ENCODE measurements at regions not wholly inside any gene's neighbourhood (a gene's known extent, or its start where the extent isn't known, plus 50 kb on each side); places are given as distances from the start of the nearest gene placed in this dataset.

DNA sequence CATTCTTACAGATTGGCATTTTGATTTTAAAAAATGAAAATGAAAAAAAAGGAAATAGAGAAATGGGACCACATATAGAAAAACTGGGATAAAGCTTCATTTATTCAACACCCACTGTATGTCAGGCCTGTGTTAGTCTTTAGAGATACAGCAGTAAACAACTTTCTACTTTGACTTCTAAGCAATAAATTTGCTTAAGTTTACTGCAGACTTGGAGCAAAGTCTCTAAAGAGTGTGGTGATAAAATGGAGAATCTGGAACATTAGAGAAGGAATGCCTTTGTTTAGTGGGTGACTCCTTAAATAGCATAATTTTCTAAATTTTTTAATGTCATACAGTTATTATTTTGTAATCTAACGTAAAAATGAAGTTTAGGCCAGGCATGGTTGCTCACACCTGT, 80.7 kb upstream of the CNKSR3 start:
- TF ChIP-seq, protein P1, sequence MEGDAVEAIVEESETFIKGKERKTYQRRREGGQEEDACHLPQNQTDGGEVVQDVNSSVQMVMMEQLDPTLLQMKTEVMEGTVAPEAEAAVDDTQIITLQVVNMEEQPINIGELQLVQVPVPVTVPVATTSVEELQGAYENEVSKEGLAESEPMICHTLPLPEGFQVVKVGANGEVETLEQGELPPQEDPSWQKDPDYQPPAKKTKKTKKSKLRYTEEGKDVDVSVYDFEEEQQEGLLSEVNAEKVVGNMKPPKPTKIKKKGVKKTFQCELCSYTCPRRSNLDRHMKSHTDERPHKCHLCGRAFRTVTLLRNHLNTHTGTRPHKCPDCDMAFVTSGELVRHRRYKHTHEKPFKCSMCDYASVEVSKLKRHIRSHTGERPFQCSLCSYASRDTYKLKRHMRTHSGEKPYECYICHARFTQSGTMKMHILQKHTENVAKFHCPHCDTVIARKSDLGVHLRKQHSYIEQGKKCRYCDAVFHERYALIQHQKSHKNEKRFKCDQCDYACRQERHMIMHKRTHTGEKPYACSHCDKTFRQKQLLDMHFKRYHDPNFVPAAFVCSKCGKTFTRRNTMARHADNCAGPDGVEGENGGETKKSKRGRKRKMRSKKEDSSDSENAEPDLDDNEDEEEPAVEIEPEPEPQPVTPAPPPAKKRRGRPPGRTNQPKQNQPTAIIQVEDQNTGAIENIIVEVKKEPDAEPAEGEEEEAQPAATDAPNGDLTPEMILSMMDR (IDR thresholded peaks at IDR 0.05 in 4 of 5, conservative IDR thresholded peaks at IDR 0.05 in 1 of 5): no peak
- no peak for TF ChIP-seq POLR2A (IDR thresholded peaks at IDR 0.05)
